Fibroblast of skin of left quadriceps (primary cell): ENCODE measurements at regions not wholly inside any gene's neighbourhood (a gene's known extent, or its start where the extent isn't known, plus 50 kb on each side); places are given as distances from the start of the nearest gene placed in this dataset.

ENCODE experiments used
- DNase-seq, 2 experiments: peaks; one replicate each; pipeline ENCODE4 v3.0.0-alpha.2; 2013; ENCODE audit warnings: low read depth in 2 of 2

- DNase-seq, result peak in 1 of 2 experiments; percentile 21
Measured at GRCh38 chr7:28292834-28293526, 112.4 kb upstream of the JAZF1 start.

- no peak for DNase-seq
Measured at GRCh38 chr7:28293527-28293835, 112.9 kb upstream of the JAZF1 start.

- DNase-seq, result no peak
Measured at GRCh38 chr7:28296571-28297483, 115.5 kb upstream of the CREB5 start.

GRCh38 chr7:28297801-28298459 lies 114.4 kb upstream of the CREB5 start:
- DNase-seq, result no peak

- DNase-seq, result peak in 1 of 2 experiments; percentile 30
Measured at GRCh38 chr7:28298870-28299518, 113.3 kb upstream of the CREB5 start.

- no peak for DNase-seq
Measured at GRCh38 chr7:28299556-28299955, 112.8 kb upstream of the CREB5 start.

- DNase-seq, result no peak
Measured at GRCh38 chr7:28300488-28300887, 111.8 kb upstream of the CREB5 start.

GRCh38 chr7:28301148-28301641 lies 111.1 kb upstream of the CREB5 start:
- DNase-seq, result peak in 1 of 2 experiments; percentile 26

- no peak for DNase-seq
Measured at GRCh38 chr7:28304290-28304689, 108.0 kb upstream of the CREB5 start.

- no peak for DNase-seq
Measured at GRCh38 chr7:28309704-28310459, 102.4 kb upstream of the CREB5 start.

- no peak for DNase-seq
Measured at GRCh38 chr7:28310460-28310848, 101.9 kb upstream of the CREB5 start.

GRCh38 chr7:28311670-28312069 lies 100.6 kb upstream of the CREB5 start:
- no peak for DNase-seq

GRCh38 chr7:28312948-28313347 lies 99.4 kb upstream of the CREB5 start:
- no peak for DNase-seq

- DNase-seq, result no peak
Measured at GRCh38 chr7:28314841-28315240, 97.5 kb upstream of the CREB5 start.

- DNase-seq, result peak; percentile 68 to 69
Measured at GRCh38 chr7:28315565-28316410, 96.5 kb upstream of the CREB5 start.

- DNase-seq, result no peak
Measured at GRCh38 chr7:28316489-28316888, 95.8 kb upstream of the CREB5 start.

GRCh38 chr7:28318101-28318762 lies 94.1 kb upstream of the CREB5 start:
- DNase-seq, result no peak

GRCh38 chr7:28323833-28324232 lies 88.5 kb upstream of the CREB5 start:
- no peak for DNase-seq

GRCh38 chr7:28328146-28328545 lies 84.2 kb upstream of the CREB5 start:
- DNase-seq, result no peak
